ENCODE measurements at regions not wholly inside any gene's neighbourhood (a gene's known extent, or its start where the extent isn't known, plus 50 kb on each side); places are given as distances from the start of the nearest gene placed in this dataset.

- H3K4me1 ChIP-seq (ENCODE audit: insufficient read depth, low read length): no peaks in the 10 kb centered on the region
- H3K4me2 ChIP-seq (ENCODE audit: low read length): no peak overlapping the region
- no peak for ATAC-seq
- BruUV-seq (replicated peaks): no TSS peak
- peak; percentile 3 for DNase-seq
- intact Hi-C loops (cut with micrococcal nuclease): no loop called here
- H3F3A ChIP-seq (ENCODE audit: low read length, unreplicated experiment): no peaks in the 10 kb centered on the region
- H3K9me2 ChIP-seq (replicated peaks; ENCODE audit: low read length): no peaks in the 10 kb centered on the region
- H4K20me1 ChIP-seq (ENCODE audit: low read length): no peaks in the 10 kb centered on the region
- ChIA-PET POLR2A (ENCODE audit: unreplicated experiment) (no interaction called here), CTCF (interaction anchor here (0.7 kb wide), 1 partner anchor 149 kb away, joined by 3 read pairs; no protein-coding TSS in a partner anchor)
- H3K27me3 ChIP-seq (ENCODE audit: low read length): peaks cover 32% of the 10 kb centered on the region; the same call in 1 of the 2 replicates
- H3K27ac ChIP-seq (ENCODE audit: low read length): no peak overlapping the region
- TF ChIP-seq CTCF (conservative IDR thresholded peaks at IDR 0.05; ENCODE audit: low read depth, low read length): no peak
- no peak for TF ChIP-seq EZH2 (IDR thresholded peaks at IDR 0.05; ENCODE audit: low read length, unreplicated experiment)
- no peak for TF ChIP-seq EZH2phosphoT487 (IDR thresholded peaks at IDR 0.05; ENCODE audit: borderline replicate concordance, low read length)
- no peaks in the 10 kb centered on the region for H3K36me3 ChIP-seq (ENCODE audit: low read depth, low read length)
- no peaks in the 10 kb centered on the region for H3K79me2 ChIP-seq (ENCODE audit: low read length)
- H3K9me3 ChIP-seq (ENCODE audit: low read length): no peaks in the 10 kb centered on the region
- H3K9ac ChIP-seq (ENCODE audit: low read length): no peak overlapping the region
- no peak overlapping the region for H3K4me3 ChIP-seq (ENCODE audit: low read length)
- no peak overlapping the region for H2AFZ ChIP-seq (ENCODE audit: low read length)
Measured at GRCh38 chr21:38619992-38620479, 121.8 kb upstream of the ERG start.

- Histone ChIP-seq H3K4me3 (ENCODE audit: low read length) (0 out of 2 replicates have a peak overlapping the region, but pooled peaks have one; percentile 33), H3K36me3 (ENCODE audit: low read depth, low read length) (no peaks in the 10 kb centered on the region), H3K79me2 (ENCODE audit: low read length) (no peaks in the 10 kb centered on the region), H3K27ac (ENCODE audit: low read length) (no peak overlapping the region), H3K4me2 (ENCODE audit: low read length) (peak overlapping the region; percentile 45), H3K9ac (ENCODE audit: low read length) (no peak overlapping the region), H3K4me1 (ENCODE audit: insufficient read depth, low read length) (no peaks in the 10 kb centered on the region), H4K20me1 (ENCODE audit: low read length) (no peaks in the 10 kb centered on the region), H3K9me2 (replicated peaks; ENCODE audit: low read length) (no peaks in the 10 kb centered on the region), H3K9me3 (ENCODE audit: low read length) (no peaks in the 10 kb centered on the region), H3F3A (ENCODE audit: low read length, unreplicated experiment) (no peaks in the 10 kb centered on the region), H3K27me3 (ENCODE audit: low read length) (peaks cover 21% of the 10 kb centered on the region; the same call in 1 of the 2 replicates), H2AFZ (ENCODE audit: low read length) (peak overlapping the region; percentile 49; the same call in 1 of the 2 replicates)
- ATAC-seq: no peak
- DNase-seq: peak; percentile 23
- POLR2A ChIA-PET (ENCODE audit: unreplicated experiment): no interaction called here
- BruUV-seq (replicated peaks): no TSS peak
- intact Hi-C loops (cut with micrococcal nuclease): no loop called here
- TF ChIP-seq CTCF (conservative IDR thresholded peaks at IDR 0.05; ENCODE audit: low read depth, low read length): peak; percentile 44
- TF ChIP-seq EZH2phosphoT487 (IDR thresholded peaks at IDR 0.05; ENCODE audit: borderline replicate concordance, low read length): no peak
- TF ChIP-seq EZH2 (IDR thresholded peaks at IDR 0.05; ENCODE audit: low read length, unreplicated experiment): no peak
- CTCF ChIA-PET: no interaction called here
Measured at GRCh38 chr21:38621132-38621531, 122.9 kb upstream of the ERG start.

GRCh38 chr21:38622081-38622826 lies 124.0 kb upstream of the ERG start:
- H3K4me3 ChIP-seq (ENCODE audit: low read length): no peak overlapping the region
- H3K4me1 ChIP-seq (ENCODE audit: insufficient read depth, low read length): no peaks in the 10 kb centered on the region
- no peak for TF ChIP-seq EZH2phosphoT487 (IDR thresholded peaks at IDR 0.05; ENCODE audit: borderline replicate concordance, low read length)
- TF ChIP-seq CTCF (conservative IDR thresholded peaks at IDR 0.05; ENCODE audit: low read depth, low read length): no peak
- TF ChIP-seq EZH2 (IDR thresholded peaks at IDR 0.05; ENCODE audit: low read length, unreplicated experiment): no peak
- peaks cover 15% of the 10 kb centered on the region; the same call in 1 of the 2 replicates for H3K27me3 ChIP-seq (ENCODE audit: low read length)
- ATAC-seq: no peak
- CTCF ChIA-PET: no interaction called here
- no peak overlapping the region for H3K27ac ChIP-seq (ENCODE audit: low read length)
- H3K4me2 ChIP-seq (ENCODE audit: low read length): no peak overlapping the region
- no peaks in the 10 kb centered on the region for H3K79me2 ChIP-seq (ENCODE audit: low read length)
- no peak for DNase-seq
- no peaks in the 10 kb centered on the region for H3K9me3 ChIP-seq (ENCODE audit: low read length)
- no peak overlapping the region for H3K9ac ChIP-seq (ENCODE audit: low read length)
- no peaks in the 10 kb centered on the region for H3K36me3 ChIP-seq (ENCODE audit: low read depth, low read length)
- no peaks in the 10 kb centered on the region for H3K9me2 ChIP-seq (replicated peaks; ENCODE audit: low read length)
- no peak overlapping the region for H2AFZ ChIP-seq (ENCODE audit: low read length)
- H4K20me1 ChIP-seq (ENCODE audit: low read length): no peaks in the 10 kb centered on the region
- intact Hi-C loops (cut with micrococcal nuclease): no loop called here
- no TSS peak for BruUV-seq (replicated peaks)
- POLR2A ChIA-PET (ENCODE audit: unreplicated experiment): no interaction called here
- no peaks in the 10 kb centered on the region for H3F3A ChIP-seq (ENCODE audit: low read length, unreplicated experiment)
